ENCODE measurements at regions not wholly inside any gene's neighbourhood (a gene's known extent, or its start where the extent isn't known, plus 50 kb on each side); places are given as distances from the start of the nearest gene placed in this dataset.
"Not testable (repeated sequence)": the region's sequence is repeated elsewhere in the genome, so short reads cannot be mapped to it uniquely, and the experiment has no call there.

DNA sequence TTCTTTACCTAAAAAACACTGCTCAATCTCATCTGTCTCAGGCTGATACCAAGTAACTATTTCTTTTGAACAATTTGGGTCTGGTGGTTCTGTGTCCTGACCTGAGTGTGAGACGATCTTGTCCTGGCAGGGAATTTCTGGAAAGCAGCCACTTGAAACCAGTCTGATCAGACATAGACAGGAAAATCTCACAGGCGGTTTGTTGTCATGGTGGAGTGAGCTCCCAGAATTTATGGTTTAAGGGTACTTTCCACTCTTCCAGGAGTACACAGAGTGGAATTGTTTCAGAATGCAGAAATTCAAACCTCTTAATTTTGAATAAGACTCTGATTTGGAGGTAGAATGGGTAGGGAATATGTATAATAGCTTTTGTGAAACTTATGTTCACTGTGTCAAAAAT is 268.2 kb downstream of the ISL1 start:
- DNase-seq (ENCODE audit: low read depth in 4 of 4, low spot score in 3 of 4), result no peak

DNA sequence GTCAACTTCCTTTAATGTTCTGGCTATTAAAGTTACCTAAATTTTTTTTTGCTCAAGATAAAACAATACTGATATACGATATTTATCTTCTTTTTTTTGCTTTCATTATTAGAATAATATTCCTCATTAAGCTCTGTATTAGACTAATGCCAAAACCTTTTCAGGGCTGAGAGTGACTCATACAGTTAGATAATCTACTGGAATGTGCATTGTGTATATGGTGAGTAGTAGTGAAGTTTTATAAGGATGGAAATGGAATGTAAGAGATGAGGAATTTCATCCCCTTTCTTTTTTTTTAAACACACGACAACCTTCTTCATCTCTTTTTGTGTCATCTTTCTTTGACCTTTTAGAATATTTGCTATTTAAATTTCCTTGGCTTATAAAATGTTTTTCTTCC is 268.6 kb downstream of the ISL1 start:
- no peak for DNase-seq (ENCODE audit: low read depth in 4 of 4, low spot score in 3 of 4)

DNA sequence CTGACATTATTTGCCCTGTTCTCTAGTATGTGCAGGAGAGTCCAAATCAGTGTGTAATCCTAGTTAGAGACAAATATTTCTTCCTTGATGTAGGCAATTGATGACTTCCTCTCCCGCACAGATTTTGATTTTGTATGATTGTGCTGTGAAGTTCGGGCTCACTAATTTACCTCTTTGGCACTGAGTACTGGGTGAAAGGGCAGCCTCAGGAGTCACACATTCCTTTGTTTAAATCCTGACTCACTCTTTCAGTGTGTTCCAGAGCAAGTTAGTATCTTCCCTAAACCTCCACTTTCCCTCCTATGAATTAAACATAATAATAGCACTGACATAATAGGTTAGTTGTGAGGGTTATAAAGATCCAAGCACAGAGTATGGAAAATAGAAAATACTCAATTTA is 269.7 kb downstream of the ISL1 start:
- DNase-seq (ENCODE audit: low read depth in 4 of 4, low spot score in 3 of 4), result no peak

DNA sequence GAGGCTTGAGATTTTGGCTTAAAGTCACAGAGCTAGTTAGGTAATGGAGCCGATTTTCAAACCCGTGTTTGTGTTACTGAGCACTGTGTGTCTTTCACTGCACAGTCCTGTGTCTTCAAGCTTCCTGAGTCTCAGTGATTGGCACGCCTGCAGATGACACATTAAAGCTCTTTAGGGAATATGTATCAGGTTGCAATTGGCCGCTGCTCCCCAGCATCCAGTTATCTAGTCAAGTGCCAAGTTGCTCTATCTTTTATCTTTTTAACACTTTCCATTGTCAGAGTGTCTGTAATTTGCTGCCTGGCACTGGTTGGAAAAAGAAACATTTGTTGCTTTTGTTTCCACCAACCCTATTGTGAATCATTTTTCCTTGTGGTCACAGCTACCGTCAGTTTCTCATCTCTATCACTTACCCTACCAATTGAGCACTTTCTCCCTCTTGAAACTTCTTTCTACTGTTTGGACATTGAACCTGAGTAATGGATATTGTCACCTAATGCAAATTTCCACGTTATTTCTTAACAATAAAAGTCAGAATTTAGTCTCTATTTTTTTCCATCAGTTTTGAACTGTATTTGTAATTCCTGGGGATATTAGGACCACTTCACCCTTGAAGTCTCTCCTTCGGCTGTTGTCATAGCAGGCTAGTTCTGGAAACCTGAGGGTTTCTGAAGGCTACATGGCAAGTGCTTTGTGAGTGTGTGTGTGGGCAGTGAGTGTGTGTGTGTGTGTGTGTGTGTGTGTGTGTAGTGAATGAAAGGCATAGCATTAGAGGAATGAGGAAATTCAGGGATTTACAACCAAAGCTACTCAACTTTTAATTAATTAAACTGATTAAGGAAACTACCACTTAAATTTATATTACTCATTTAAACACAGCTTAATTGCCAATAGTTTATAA is 274.3 kb downstream of the ISL1 start:
- DNase-seq (ENCODE audit: low read depth in 4 of 4, low spot score in 3 of 4), result no peak

DNA sequence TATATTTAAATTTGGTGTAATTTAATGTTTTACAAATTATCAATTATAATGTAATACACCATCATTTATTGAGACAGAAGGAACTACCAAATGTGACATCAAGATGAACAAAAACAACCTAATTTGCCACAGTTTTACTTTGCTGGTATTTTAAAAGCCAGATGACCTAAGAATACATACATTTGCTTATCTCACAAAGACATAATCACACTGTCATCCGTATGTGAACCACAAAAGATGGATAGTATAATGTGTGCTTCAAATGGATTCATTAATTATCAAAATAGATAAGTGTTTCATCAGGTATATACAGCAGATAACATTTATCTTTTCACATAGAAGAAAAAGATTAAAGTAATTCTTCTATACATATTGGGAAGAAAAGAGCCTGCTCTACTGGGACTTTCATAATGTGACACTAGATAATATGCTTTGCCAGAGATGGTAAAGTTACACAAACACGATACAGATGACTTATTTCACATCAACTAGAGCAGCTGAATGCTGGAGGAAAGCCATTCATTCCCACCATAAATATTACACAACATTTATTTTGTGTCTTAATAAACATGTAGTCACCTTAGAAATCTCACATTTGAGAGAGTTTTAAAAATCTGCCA is 278.5 kb downstream of the ISL1 start:
- DNase-seq (ENCODE audit: low read depth in 4 of 4, low spot score in 3 of 4), result no peak

DNA sequence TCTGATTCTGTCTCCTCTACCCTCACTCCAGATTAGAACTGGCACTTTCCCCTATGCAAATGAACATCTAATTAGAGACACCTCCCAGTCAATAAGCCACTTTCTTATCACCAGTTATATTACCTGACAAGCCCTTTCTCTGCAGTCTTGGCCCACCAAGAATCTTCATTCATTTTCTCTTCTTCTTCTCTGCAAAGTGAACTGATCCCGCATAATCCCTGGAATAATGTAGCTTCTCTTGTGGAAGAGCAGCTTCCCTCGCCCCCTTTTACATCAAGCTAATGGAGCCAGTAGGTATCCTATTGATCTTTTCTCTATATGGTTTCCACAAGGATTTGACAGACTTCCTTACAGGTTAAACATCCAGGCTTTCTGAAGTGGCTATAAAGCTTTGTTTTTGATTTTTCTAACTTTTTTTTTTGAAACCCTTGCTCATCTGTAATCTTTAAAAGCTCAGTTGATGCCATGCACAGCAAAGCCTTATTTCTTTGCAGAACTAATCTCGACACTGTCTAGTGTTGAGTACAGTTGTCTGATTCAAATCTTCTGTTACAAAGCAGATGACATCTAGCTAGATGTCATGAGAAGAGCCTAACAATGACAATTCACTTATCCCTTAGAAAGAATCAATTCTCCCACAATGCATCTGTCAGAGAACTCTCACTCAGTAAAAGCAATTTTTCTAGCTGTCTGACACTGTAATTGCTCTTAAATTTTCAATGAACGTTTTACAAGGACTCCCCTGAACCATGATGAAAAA is 281.4 kb downstream of the ISL1 start:
- DNase-seq (ENCODE audit: low read depth in 4 of 4, low spot score in 3 of 4), result no peak

DNA sequence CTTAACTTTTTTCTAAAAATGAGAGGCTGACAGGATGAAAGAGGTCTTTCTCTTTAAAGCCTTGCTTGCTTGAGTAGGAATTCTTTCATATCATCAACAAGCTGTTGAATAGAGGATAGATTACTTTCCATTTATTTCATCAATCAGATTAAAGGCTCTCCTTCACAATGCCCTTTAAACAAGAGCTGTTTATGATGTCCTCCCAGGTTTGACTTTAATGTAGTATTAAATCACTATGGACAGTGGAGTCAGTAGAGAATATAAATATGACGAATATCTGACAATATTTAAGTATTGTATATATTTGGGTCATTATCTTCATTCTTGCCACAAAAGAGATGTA is 282.0 kb downstream of the ISL1 start:
- DNase-seq (ENCODE audit: low read depth in 4 of 4, low spot score in 3 of 4), result no peak

DNA sequence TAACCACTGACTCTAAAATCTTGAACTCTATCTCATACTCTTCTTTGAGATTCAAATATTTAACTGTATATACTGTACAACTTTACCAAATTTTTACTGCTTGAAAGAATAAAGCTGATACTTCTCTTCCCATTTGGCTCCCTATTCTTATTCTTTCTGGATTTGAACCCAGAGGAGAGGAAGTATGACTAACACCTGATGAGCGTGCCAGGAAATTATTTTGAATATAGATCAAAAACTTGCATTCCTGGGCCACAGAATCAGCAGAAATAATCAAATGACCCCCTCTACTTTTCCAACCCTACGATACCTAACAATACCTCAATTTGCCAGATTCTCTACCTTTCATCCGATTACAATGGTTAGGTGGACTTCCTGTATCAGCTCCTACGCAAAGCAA is 285.8 kb downstream of the ISL1 start:
- DNase-seq (ENCODE audit: low read depth in 4 of 4, low spot score in 3 of 4), result no peak

DNA sequence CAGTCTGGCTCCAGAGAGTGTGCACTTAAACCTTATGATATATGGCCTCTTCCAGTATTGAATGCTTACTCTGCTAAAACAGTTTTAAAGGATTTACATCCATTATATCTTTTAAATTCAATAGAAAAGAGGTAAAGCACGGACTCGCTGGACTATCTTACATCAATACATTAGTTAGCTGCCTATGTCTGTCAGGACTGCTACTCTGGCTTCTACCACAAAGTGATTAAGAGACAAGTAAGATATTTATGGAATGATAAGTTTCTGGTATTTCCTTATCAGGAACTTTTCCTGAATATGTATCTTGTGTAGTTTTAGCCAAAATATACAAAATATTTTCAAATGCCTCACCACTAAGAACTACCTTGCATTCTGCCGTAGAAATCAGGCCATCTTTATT is 295.1 kb downstream of the ISL1 start:
- no peak for DNase-seq (ENCODE audit: low read depth in 4 of 4, low spot score in 3 of 4)

DNA sequence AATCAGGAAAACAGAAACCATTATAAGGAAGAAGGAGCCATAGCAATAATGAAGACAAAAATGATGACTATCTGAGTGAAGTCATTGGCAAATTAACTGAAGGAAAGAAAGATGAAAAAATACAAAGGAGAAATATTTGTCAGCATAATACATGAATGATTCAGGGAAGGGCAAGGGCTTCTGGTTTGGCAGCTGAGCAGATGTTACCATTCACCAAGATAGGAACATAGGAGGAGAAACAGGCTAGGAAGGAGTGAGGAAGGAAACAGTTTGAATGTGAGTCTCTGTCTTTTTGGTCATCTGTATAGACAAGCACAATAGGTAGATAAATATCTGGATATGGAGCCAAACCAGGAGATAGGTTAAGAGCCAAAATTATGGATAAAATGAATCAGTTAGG is 296.0 kb downstream of the ISL1 start:
- DNase-seq (ENCODE audit: low read depth in 4 of 4, low spot score in 3 of 4), result no peak

DNA sequence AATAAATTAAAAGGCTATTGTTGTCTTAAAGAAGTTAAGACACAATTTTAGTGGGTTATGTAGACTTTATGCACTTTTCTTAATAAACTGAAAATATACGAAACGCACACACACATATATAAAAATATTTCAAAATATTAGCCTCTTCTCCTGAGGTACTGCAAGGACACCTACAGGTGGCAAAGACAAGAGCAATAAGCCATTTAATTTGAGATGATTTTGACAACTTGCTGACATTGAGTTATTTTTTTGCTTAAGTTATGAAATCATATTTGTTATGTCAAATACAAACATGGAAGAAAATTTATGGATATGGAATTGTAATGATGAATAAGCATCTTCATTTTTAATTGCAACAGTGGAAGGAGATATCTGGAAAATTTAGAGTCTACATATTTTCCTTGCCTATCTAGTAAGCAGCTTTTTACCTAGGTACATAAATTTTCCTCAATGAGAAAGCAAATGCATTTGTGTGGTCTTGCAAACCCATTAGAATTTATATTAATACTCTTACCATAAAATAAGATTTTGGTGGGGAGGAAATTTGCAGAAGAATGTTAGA is 301.6 kb downstream of the ISL1 start:
- DNase-seq (ENCODE audit: low read depth in 4 of 4, low spot score in 3 of 4), result no peak

DNA sequence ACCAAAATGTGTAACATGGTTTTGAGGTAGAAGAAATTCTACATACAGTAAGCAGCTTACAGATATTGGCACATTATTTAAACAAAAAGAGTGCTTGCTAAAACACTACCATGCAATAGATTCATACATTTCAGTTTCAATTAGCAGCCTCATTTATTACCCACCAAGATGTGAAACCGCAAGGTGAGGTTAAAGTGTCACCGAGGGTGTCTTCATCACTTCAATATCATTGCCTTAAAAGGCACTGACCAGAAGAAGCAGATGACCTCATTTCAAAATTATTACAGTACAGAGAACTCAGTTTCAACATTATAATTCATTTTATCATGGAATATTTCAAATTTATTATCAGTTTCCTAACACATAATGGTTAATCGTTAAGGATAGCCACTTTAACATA is 302.2 kb downstream of the ISL1 start:
- no peak for DNase-seq (ENCODE audit: low read depth in 4 of 4, low spot score in 3 of 4)

DNA sequence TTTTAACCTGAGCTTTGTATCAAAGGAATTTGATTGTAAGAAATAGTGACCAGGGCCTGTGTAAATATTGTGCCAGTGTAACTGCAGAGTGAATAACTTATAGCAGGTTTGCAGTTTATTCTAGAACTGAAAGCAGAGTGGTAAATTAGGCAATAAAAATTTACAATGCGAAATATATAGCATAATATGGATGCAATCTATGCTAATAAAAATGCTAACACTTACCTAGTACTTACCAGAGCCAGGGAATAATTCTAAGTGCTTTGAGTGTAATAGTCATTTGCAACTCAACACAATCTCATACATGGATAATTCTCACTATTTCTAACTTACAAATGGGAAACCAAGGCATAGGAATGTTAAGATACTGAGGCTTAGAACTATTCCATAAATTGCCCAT is 303.4 kb downstream of the ISL1 start:
- DNase-seq (ENCODE audit: low read depth in 4 of 4, low spot score in 3 of 4), result no peak

DNA sequence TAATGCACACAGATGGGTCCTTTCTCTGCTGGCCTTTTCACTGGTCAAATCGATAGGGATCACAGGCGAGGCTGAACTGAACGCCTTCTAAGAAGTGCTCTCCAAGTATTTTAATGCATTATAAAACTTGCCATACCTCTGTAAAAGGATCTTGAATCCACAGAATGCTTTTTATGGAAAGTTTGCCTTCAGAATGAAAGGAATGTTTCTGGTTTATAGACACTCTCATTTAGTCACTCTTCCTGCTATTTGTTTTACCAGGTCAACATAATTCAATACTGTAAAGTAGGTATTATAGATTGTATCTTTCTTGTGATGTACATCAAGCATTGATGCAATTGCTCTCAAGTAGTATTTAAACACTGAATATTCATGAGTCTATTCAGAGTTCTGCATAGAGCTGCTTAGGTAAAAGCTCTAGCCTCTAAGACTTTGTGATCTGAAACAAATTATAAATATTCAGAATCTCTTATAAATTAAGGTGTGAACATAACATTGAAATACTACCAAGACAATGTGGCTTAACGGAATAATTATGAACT is 308.4 kb downstream of the ISL1 start:
- DNase-seq (ENCODE audit: low read depth in 4 of 4, low spot score in 3 of 4), result no peak

DNA sequence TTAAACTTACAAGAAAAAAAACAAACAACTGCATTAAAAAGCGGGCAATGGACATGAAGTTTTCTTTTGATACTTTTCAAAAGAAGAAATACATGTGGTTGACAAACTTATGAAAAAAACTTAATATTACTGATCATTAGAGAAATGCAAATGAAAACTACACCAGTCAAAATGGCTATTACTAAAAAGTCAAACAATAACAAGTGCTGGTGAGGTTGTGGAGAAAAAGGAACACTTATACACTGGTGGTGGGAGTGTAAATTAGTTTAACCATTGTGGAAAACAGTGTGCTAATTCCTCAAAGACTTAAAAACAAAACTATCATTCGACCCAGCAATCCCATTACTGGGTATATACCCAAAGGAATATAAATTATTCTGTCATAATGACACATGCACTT is 311.6 kb downstream of the ISL1 start:
- no peak for DNase-seq (ENCODE audit: low read depth in 4 of 4, low spot score in 3 of 4)

DNA sequence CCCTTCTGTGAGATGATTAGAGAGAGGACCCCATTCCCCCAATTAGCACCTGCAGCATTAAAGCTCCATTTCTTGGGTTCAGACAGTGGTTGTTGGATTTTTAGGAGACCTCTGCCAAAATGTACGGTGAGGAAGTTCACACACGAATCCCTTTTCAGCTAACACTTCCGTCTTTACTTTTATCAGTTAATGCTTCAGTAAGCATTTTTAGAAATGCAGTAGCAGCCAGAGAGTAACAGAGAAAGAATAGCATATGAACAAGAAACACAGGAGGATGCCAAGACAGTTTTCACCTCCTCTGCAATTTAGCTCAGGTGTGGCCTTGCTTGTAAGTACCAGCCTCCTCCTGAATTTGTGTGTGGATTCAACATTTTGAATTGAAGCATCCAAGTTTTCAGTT is 312.9 kb downstream of the ISL1 start:
- no peak for DNase-seq (ENCODE audit: low read depth in 4 of 4, low spot score in 3 of 4)

DNA sequence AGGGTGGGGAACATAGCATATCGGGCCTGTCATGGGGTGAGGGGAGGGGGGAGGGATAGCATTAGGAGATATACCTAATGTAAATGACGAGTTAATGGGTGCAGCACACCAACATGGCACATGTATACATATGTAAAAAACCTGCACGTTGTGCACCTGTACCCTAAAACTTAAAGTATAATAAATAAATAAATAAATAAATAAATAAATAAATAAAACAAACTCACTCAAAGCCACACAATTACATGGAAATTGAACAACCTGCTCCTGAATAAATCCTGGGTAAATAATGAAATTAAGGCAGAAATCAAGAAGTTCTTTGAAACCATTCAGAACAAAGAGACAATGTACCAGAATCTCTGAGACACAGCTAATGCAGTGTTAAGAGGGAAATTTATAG is 318.8 kb downstream of the ISL1 start:
- not testable (repeated sequence) for DNase-seq (ENCODE audit: low read depth in 4 of 4, low spot score in 3 of 4)

DNA sequence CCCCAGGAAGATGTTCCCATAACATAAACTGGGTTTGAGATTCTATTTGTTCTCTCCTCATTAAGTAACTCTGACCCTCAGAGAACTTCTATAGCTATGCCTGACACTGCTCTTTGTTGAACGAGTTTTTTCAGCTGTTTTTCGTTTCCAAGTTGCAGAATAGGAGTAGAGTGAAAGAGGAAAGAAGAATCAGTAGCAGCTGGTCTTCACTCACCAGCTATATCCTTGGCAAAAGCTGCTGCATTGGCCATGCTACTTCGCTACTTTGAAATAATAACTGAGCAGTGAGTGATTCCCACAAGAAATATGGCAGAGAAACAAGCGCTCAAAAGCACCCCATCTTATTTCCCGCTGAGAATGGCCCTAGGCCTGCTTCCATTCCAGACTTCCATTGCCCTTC is 329.0 kb downstream of the ISL1 start:
- no peak for DNase-seq (ENCODE audit: low read depth in 4 of 4, low spot score in 3 of 4)

DNA sequence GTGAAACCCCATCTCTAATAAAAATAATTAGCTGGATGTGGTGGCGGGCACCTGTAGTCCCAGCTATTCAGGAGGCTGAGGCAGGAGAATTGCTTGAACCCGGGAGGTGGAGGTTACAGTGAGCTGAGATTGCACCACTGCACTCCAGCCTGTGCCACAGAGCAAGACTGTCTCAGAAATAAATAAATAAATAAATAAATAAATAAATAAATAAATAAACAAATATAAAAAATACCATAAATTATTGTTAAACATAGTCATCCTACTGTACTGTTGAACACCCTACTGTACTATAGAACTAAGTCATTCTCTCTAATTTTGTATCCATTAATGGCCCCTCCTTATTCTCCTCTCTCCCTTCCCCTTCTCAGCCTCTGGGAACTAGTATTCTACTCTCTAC is 332.2 kb downstream of the ISL1 start:
- not testable (repeated sequence) for DNase-seq (ENCODE audit: low read depth in 4 of 4, low spot score in 3 of 4)

DNA sequence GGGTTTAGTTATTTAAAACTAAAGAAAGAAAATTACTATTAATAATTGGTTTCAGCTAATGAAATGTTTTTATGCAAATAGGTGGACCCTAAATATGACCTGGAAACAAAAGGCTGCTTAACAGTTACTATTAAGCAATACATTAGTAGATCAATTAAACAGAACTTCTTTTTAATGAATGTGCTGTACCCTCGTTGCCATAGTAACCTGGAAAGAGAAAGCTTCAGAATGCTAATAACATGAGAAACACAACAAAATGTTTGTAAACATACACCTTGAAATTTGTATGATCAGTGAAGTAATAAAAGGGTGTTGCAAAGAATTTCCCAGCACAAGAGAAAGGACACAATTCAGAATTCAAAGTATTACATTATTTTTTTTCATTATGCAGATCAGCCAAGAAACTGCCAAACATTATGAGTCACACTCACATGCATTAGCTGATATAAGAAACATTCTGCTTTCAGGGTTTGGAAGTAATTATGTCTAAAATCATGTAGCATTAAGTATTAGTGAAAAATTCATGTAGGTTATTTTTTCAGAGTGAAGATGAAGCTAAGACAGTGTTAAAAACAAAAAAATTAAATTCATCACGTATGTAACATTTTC is 348.3 kb downstream of the ISL1 start:
- DNase-seq (ENCODE audit: low read depth in 4 of 4, low spot score in 3 of 4), result no peak

DNA sequence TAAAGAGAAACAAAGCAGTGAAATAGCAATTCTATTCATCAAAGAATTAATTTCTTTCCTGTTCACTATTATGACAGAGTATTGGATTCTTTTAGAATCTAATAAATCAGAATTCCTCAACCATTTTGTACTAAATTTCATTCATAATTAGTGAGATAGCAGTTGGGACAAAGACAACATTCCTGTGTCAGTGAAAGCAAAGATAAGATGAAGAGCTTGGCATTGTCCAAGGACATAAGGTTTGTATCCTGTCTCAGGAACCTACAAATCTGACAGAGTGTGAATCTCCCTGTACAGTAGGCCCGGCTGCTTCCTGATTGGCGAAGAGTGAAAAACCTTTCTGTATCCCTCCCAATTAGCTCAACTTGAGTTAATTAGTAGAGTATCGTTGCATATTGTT is 349.1 kb downstream of the ISL1 start:
- DNase-seq (ENCODE audit: low read depth in 4 of 4, low spot score in 3 of 4), result no peak
